Thyroid gland (tissue), 4 donors: ENCODE measurements at regions not wholly inside any gene's neighbourhood (a gene's known extent, or its start where the extent isn't known, plus 50 kb on each side); places are given as distances from the start of the nearest gene placed in this dataset.

Experiments
- CTCF ChIP-seq, 6 experiments: fragments of 200-600 bp in 3 of 6; fragments of 450-650 bp in 3 of 6; sonication (generic) in 3 of 6; IDR thresholded peaks; one replicate each; pipeline ENCODE4 v1.5.1; 2016 to 2019; ENCODE audit warnings: antibody characterized with exemption in 6 of 6, mild to moderate bottlenecking in 2 of 6, inconsistent platforms in 1 of 6, moderate library complexity in 1 of 6
- POLR2A ChIP-seq, 2 donors: fragments of 450-650 bp; IDR thresholded peaks; one replicate each; pipeline ENCODE4 v1.6.1; 2017; ENCODE audit warnings: antibody characterized with exemption in 2 of 2, mild to moderate bottlenecking in 2 of 2, moderate library complexity in 1 of 2

- TF ChIP-seq POLR2A (IDR thresholded peaks at IDR 0.05), result no peak
- TF ChIP-seq CTCF (IDR thresholded peaks at IDR 0.05), result peak; percentile 40 to 92 (median 85)
Measured at GRCh38 chr18:59823596-59824195, 76.1 kb upstream of the PMAIP1 start.
